Thyroid gland (tissue), 4 donors: ENCODE measurements at regions not wholly inside any gene's neighbourhood (a gene's known extent, or its start where the extent isn't known, plus 50 kb on each side); places are given as distances from the start of the nearest gene placed in this dataset.

ENCODE experiments used
- CTCF ChIP-seq, 6 experiments: fragments of 200-600 bp in 3 of 6; fragments of 450-650 bp in 3 of 6; sonication (generic) in 3 of 6; IDR thresholded peaks; one replicate each; pipeline ENCODE4 v1.5.1; 2016 to 2019; ENCODE audit warnings: antibody characterized with exemption in 6 of 6, mild to moderate bottlenecking in 2 of 6, inconsistent platforms in 1 of 6, moderate library complexity in 1 of 6
- POLR2A ChIP-seq, 2 donors: fragments of 450-650 bp; IDR thresholded peaks; one replicate each; pipeline ENCODE4 v1.6.1; 2017; ENCODE audit warnings: antibody characterized with exemption in 2 of 2, mild to moderate bottlenecking in 2 of 2, moderate library complexity in 1 of 2

DNA sequence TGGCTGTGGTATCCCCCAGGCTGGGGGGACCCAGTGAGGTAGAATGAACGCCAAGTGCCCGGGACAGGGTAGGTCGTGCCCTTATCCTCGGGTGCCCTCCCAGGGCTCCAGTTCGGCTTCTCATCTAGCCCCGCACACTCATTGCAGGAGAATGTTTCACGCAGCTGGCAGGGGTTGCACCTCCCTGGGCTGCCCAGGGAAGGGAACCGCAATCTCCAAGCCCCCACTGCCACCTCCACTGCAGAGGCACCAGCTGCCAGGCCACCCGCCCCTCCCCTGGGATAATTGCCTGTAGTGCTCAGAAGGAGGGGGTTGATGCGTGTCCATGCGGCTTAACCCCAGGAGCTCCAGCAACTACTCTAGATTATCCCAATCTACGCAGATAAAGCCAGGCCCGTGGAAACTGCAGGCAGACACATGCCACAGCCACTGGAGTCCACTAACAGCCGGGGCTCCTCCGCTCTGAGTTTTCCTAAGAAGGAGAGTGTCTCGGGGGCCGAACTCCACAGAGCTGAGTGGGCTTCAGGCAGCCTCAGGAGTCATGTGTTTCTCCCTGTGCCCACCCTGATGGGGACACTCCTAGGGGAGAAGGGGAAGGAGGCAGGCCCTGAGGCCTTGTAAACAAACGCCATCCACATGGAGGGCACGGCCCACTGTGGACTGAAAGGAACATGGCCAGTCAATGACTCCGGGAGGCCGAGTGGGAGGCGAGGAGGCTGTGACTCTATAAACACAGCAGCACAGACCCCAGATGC, 137.2 kb upstream of the IQSEC1 start:
- TF ChIP-seq CTCF (IDR thresholded peaks at IDR 0.05): no peak
- no peak for TF ChIP-seq POLR2A (IDR thresholded peaks at IDR 0.05)
